ENCODE measurements at regions not wholly inside any gene's neighbourhood (a gene's known extent, or its start where the extent isn't known, plus 50 kb on each side); places are given as distances from the start of the nearest gene placed in this dataset.

DNA sequence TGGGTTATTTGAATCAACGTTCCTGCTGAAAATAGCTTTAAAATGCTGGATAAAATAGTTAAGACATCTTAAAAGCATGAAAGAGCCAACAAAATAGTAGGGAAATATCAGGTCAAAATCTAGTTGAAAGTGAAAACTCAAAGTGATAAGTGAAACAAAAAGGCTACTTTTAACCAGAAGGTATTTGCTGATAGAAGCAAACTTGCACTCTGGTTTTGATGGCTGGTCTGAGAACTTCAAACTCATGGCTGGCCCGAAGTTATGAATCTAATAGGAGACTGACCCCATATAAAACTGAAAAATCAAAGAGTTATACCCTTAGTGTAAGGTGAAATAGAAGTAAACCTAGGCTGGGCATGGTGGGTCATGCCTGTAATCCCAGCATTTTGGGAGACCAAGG lies 66.3 kb upstream of the HOXC13 start:
- TF ChIP-seq POLR2AphosphoS5 (IDR thresholded peaks at IDR 0.05), result no peak
- TF ChIP-seq, protein P1, sequence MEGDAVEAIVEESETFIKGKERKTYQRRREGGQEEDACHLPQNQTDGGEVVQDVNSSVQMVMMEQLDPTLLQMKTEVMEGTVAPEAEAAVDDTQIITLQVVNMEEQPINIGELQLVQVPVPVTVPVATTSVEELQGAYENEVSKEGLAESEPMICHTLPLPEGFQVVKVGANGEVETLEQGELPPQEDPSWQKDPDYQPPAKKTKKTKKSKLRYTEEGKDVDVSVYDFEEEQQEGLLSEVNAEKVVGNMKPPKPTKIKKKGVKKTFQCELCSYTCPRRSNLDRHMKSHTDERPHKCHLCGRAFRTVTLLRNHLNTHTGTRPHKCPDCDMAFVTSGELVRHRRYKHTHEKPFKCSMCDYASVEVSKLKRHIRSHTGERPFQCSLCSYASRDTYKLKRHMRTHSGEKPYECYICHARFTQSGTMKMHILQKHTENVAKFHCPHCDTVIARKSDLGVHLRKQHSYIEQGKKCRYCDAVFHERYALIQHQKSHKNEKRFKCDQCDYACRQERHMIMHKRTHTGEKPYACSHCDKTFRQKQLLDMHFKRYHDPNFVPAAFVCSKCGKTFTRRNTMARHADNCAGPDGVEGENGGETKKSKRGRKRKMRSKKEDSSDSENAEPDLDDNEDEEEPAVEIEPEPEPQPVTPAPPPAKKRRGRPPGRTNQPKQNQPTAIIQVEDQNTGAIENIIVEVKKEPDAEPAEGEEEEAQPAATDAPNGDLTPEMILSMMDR (IDR thresholded peaks at IDR 0.05 in 8 of 11, conservative IDR thresholded peaks at IDR 0.05 in 3 of 11), result no peak

Measured in spleen (tissue), 7 donors.